ENCODE measurements at regions not wholly inside any gene's neighbourhood (a gene's known extent, or its start where the extent isn't known, plus 50 kb on each side); places are given as distances from the start of the nearest gene placed in this dataset.

DNA sequence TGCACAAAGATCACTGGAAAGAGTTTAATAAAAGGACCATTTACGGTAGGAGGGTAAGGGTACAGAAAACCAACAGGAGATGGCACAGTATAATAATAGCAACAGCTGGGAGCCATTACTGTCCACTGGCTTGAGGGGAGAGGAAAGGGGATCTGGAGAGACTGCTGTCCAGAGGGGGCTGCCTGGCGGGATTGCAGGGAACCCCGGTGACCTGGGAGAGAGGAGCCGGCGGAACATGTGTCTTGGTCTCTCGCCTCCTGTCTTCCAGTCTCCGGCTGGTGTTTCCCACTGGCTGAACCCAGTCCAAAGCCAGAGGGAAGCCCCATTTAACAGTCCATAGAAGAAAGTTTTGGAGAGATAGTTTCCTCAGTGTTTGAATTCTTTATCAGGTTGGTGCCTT, 57.5 kb upstream of the PODXL start:
- Histone ChIP-seq H3K27me3 (replicated peaks) (no peaks in the 10 kb centered on the region), H3K36me3 (replicated peaks) (no peaks in the 10 kb centered on the region), H3K27ac (no peak overlapping the region), H3K4me3 (ENCODE audit: low read depth, low read length) (no peak overlapping the region)
- TF ChIP-seq, protein P1, sequence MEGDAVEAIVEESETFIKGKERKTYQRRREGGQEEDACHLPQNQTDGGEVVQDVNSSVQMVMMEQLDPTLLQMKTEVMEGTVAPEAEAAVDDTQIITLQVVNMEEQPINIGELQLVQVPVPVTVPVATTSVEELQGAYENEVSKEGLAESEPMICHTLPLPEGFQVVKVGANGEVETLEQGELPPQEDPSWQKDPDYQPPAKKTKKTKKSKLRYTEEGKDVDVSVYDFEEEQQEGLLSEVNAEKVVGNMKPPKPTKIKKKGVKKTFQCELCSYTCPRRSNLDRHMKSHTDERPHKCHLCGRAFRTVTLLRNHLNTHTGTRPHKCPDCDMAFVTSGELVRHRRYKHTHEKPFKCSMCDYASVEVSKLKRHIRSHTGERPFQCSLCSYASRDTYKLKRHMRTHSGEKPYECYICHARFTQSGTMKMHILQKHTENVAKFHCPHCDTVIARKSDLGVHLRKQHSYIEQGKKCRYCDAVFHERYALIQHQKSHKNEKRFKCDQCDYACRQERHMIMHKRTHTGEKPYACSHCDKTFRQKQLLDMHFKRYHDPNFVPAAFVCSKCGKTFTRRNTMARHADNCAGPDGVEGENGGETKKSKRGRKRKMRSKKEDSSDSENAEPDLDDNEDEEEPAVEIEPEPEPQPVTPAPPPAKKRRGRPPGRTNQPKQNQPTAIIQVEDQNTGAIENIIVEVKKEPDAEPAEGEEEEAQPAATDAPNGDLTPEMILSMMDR (IDR thresholded peaks at IDR 0.05; ENCODE audit: low read depth, low read length, missing control alignments): no peak
- in situ Hi-C loops (cut with HindIII; ENCODE audit: low pct_ligation_motif_present, low sequenced_read_pairs): no loop called here
- no peak for DNase-seq

DNA sequence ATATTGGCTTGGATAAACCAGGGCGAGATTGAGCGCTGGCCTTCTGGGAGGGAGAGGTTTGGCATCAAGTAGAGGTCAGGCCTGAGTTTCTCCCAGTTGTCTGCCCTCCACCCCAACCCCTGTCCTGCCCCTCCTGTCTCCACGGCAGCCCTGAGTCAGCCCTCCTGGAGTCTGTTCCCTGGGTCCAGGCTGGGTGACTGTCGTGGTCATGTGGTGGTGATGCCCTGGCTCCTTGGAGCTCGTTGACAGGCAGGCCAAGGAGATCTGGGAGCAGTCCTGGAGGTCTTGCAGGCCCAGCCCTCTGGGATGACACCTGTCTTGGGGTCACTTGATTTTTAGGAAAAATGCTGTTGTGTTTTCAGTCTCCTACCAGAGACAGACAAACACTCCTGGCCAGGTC, 53.6 kb upstream of the PODXL start:
- in situ Hi-C loops (cut with HindIII; ENCODE audit: low pct_ligation_motif_present, low sequenced_read_pairs): no loop called here
- H3K27me3 ChIP-seq (replicated peaks): no peaks in the 10 kb centered on the region

DNA sequence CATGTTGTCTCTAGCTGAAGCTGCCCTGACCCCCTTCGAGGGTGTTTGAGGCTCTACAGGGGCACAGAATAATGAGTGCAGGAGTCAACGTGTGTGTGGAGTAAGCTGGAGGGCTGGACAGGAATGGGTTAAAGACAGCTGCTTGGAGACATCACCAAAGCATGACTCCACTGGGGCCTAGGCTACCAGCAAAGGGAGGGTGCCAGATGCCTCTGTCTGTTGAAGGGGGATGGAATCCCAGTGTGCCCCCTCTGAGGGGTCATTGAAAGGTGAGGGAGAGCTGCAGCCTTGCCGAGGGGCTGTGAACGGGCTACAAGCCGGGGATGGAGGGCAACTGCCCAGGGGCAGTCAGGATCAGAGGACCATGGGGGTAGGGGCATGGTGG, 51.7 kb upstream of the PODXL start:
- TF ChIP-seq, protein P1 (IDR thresholded peaks at IDR 0.05; ENCODE audit: low read depth, low read length, missing control alignments): no peak

More for the DNA sequence above, 53.6 kb upstream of the PODXL start:
- DNase-seq: no peak
- Histone ChIP-seq H3K4me3 (ENCODE audit: low read depth, low read length) (no peak overlapping the region), H3K36me3 (replicated peaks) (no peaks in the 10 kb centered on the region), H3K27ac (no peak overlapping the region)
- TF ChIP-seq, protein P1 (IDR thresholded peaks at IDR 0.05; ENCODE audit: low read depth, low read length, missing control alignments): no peak

DNA sequence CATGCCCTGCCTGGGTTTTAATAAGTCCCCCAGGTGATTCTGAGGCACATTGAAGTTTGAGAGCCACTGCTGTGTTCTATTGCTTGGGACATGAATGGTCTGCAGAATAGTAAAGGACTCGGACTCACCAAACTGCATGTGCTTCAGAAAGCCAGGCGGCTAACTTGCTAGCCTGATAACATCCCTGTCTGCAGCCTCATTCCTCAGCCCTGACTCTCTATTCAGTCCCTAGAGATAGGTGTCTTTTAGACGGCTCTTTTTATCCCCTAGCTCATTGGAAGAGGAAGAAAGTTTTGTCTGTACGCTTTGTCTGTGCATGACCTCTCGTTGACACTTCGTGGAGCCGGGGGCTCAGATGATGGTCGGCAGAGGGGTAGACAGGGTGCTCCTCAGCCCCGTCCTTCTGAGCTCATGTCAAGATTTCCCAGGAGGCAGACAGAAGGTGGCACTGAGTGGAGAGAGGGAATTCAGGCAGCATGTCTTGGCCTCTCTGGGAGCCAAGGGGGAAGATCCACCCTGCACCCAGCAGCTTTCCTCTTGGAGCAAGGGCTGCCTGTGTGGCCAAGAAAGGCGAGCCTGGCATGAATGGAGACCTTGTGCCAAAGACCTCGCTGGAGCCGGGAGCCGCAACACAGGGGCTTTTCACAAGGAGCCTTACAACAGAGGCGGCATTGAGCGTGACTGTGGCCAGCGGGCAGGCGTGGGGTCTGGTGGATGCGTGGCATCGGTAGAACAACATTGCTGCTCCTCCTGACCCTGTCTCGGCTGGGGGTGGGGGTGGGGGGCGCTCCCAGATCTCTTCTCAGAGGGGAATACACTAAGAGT, 51.1 kb upstream of the PODXL start:
- Histone ChIP-seq H3K27me3 (replicated peaks) (no peaks in the 10 kb centered on the region), H3K27ac (no peak overlapping the region), H3K36me3 (replicated peaks) (no peaks in the 10 kb centered on the region), H3K4me3 (ENCODE audit: low read depth, low read length) (no peak overlapping the region)
- in situ Hi-C loops (cut with HindIII; ENCODE audit: low pct_ligation_motif_present, low sequenced_read_pairs): no loop called here
- DNase-seq: no peak
- TF ChIP-seq, protein P1 (IDR thresholded peaks at IDR 0.05; ENCODE audit: low read depth, low read length, missing control alignments): no peak

More for the DNA sequence above, 51.7 kb upstream of the PODXL start:
- in situ Hi-C loops (cut with HindIII; ENCODE audit: low pct_ligation_motif_present, low sequenced_read_pairs): no loop called here
- Histone ChIP-seq H3K27me3 (replicated peaks) (no peaks in the 10 kb centered on the region), H3K36me3 (replicated peaks) (no peaks in the 10 kb centered on the region), H3K4me3 (ENCODE audit: low read depth, low read length) (no peak overlapping the region), H3K27ac (no peak overlapping the region)
- DNase-seq: no peak

DNA sequence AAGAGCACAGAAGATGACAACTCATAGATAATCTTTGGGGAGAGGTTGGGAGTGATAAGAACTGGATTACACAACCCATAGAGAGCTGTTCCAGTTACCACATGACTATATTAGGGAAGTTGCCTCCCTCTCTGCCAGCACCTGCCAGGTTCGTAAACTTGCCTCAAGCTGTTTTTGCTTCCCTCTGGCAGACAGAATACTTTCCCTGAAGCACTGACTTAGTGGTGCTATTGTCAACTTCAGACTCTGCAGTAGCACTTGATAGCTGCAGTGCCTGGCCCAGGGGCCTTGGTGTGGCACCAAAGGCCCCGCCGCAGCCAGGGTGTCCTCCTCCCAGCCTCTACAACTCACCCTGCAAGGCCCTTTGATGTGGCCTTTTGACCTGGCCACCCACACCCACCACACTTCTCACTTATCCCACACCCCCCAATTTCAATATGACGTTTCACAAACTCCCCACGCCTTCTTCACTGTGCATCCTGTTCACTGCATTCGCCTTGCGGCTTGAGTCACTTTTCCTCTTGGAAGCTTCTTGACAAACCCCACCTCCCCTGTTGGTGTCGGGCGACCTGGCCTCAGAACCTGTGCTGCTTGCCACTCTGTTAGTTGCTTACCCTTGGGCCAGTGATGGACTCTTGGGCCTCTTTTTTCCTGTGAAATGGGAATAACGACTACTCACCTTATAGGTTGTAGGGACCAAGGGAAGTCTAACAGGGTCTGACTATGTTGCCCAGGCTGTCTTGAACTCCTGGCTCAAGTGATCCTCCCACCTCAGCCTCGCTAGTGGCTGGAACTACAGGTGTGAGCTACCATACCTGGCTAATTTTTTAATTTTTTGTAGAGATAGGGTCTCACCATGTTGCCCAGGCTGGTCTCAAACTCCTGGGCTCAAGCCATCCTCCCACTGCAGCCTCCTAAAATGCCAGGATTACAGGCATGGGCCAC, 50.2 kb upstream of the PODXL start:
- DNase-seq: no peak
- in situ Hi-C loops (cut with HindIII; ENCODE audit: low pct_ligation_motif_present, low sequenced_read_pairs): no loop called here
- TF ChIP-seq, protein P1 (IDR thresholded peaks at IDR 0.05; ENCODE audit: low read depth, low read length, missing control alignments): no peak
- no peak overlapping the region for H3K27ac ChIP-seq
- H3K4me3 ChIP-seq (ENCODE audit: low read depth, low read length): no peak overlapping the region
- H3K27me3 ChIP-seq (replicated peaks): no peaks in the 10 kb centered on the region
- no peaks in the 10 kb centered on the region for H3K36me3 ChIP-seq (replicated peaks)
